ENCODE measurements at regions not wholly inside any gene's neighbourhood (a gene's known extent, or its start where the extent isn't known, plus 50 kb on each side); places are given as distances from the start of the nearest gene placed in this dataset.
A peak's percentile ranks its signal among the peaks of the same experiment; 100 is the strongest.
"Not testable (repeated sequence)": the region's sequence is repeated elsewhere in the genome, so short reads cannot be mapped to it uniquely, and the experiment has no call there.

DNA sequence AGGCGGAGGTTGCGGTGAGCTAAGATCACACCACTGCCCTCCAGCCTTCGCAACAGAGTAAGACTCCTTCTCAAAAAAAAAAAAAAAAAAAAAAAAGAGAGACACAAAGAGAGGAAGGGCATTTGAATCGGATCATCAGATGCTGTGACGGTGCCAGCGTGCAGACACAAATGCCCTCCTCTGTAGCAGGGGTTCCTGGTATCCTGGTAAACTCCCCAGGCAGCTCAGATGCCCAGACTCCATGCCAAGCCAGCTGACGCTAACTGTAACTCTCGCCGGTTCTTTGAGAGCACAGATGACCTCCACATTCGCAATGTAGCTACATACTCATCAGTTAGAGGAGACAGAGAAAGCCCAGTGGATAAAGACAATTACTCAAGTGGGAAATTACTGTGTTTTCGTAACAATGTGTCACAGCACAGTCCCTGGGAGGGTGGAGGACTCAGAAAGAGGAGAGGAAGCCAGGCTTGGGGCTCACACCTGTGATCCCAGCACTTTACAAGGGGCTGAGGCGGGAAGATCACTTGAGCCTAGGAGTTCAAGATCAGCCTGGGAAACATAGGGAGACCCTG lies 153.1 kb downstream of the BRD1 start:
- no peak for DNase-seq

DNA sequence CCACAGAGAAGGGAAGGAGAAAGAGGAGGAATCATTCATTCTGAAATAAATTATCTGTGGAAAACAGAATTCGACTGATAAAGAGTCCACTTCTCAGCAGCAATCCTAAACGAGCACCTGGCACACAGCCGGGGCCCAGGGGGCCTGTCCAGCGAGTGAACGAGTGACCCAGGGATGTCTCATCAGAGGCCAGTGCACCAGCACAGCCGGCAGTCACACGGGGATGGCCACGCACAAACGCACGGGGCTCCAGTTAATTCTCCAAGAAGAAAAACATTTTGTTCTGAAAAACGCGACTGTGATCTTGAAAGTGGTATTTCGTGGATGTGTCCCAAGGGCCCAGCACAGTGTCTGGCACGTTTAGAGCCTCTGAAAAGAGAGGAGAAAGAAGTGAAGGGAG lies 154.6 kb downstream of the BRD1 start:
- no peak for DNase-seq

GRCh38 chr22:49672014-49672516 lies 155.6 kb downstream of the BRD1 start:
- DNase-seq = no peak

GRCh38 chr22:49671331-49672013 lies 156.2 kb downstream of the BRD1 start:
- DNase-seq = no peak

- DNase-seq = no peak
Observed at GRCh38 chr22:49670456-49671330, 157.0 kb downstream of the BRD1 start.

DNA sequence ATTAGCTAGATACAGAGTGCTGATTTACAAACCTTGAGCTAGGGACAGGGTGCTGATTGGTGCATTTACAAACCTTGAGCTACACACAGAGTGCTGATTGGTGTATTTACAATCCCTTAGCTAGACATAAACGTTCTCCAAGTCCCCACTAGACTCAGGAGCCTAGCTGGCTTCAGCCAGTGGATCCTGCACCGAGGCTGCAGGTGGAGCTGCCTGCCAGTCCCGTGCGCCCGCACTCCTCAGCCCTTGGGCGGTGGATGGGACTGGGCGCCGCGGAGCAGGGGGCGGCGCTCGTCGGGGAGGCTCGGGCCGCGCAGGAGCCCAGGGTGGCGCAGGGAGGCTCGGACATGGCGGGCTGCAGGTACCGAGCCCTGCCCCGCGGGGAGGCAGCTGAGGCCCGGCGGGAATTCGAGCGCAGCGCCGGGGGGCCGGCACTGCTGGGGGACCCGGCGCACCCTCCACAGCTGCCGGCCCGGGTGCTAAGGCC lies 157.7 kb downstream of the BRD1 start:
- peak; percentile 23 to 57 for DNase-seq

GRCh38 chr22:49669427-49669968 lies 158.2 kb downstream of the BRD1 start:
- DNase-seq = not testable (repeated sequence)

GRCh38 chr22:49668402-49668801 lies 159.3 kb downstream of the BRD1 start:
- no peak for DNase-seq

GRCh38 chr22:49667236-49667635 lies 160.4 kb downstream of the BRD1 start:
- DNase-seq = no peak

DNA sequence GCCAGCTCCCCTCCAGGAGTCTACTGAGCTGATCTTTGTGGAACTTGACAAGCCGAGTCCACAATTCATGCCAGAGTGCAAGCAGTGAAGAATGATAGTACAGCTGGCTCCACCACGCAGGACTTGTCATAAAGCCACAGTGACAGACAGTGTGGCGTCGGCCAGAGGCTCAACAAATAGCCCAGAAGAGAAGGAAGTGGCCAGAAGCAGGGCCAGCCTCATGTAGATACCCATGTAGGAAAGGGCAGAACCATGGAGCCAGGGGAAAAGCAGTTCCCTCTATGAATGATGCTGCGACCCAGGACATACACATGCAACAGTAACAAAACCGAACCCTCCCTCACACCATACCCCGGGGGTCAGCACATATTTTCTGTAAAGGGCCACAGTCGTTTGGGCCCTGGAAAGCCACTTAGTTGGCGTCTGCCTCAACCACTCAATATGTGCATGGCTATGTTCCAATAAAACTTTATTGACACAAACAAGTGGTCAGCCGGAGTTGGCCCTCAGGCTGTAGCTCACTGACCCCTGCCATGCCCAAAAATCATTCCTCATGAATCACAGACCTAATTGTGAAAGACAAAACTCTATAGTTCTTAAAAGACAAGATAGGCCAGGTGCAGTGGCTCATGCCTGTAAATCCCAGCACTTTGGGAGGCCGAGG lies 161.4 kb downstream of the BRD1 start:
- DNase-seq = no peak

GRCh38 chr22:49664891-49665290 lies 162.8 kb downstream of the BRD1 start:
- no peak for DNase-seq

DNA sequence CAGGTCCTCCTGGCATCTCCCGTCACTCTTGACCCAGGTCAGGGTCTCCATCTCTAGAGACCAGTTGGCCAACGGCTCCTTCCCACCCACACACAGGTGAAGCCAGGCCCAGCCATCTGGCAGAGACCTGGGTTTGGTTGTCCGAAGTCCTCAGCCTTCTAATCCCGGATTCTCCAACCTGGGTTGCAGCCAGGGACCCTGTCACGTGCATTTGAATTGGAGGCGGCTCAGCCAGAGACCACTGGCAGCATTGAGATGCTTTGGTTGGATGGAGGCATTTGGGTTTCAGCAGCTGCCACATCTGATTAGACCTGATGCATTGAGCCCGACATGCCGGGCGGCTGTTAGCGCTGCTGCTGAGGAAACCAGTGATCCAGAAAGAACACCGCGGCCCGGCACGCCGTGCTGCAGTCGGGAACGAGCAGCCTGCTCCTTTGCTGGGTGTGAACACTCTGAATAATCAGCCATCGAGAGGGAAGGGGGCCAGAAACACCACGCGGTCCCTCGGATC lies 163.2 kb downstream of the BRD1 start:
- DNase-seq = no peak

GRCh38 chr22:49663823-49664222 lies 163.8 kb downstream of the BRD1 start:
- no peak for DNase-seq

GRCh38 chr22:49663311-49663711 lies 164.4 kb downstream of the BRD1 start:
- DNase-seq = no peak

DNA sequence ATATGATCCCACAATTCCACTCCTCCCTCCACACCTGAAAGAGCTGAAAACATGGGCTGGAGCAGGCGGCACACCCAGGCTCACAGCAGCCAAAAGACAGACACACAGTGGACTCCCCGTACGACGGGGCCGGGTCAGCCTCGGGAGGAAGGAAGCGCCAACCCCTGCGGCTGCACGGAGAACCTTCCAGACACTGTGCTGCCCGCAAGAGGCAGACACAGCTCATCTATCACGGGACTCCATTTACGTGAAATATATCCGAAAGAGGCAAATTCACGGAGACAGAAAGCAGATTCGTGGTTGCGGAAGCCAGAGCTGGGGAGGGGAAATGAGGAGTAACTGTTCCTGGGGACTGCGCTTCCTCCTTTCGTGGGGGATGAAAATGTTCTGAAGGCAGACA lies 165.0 kb downstream of the BRD1 start:
- DNase-seq = no peak

DNA sequence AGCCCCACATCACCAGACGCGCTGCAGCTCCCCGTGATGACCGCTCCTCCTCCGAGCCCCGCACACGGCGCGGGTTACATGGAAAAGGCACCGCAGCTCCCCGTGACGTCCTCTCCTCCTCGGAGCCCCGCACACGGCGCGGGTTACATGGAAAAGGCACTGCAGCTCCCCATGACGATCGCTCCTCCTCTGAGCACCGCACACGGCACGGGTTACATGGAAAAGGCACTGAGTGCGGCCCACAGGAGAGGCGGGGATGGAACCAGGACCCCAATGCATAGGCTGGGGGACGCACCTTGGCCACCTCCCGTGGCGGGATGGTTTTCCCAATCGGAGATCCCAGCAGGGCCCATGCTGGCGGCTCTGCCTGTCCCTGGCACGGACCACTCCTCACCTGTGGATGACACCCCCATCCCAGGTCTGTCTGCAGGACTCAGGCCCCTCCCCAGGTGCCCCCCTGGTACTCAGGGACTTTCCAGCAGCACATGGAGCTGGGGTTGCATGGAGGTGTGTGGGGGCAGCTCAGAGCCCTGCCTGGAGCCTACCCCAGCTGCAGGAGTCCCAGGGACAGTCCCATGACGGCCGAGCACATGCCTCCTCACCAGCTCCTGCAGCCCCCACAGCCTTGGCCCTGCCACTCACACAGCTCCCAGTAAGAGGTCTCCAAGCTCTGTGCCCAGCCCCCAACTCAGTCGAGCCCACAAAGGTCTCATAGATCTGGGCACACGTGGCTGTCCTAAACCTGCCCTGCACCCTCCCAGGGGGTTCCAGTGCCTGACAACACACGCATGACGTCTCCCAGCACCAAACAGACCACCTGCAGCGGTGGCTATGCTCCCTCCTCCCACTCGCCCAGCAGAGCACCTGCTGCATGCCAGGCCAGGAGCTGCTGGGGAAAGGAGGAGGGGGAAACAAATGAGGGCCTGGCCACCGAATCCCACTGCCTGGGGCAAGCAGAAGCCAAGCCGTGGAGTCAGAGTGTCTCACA lies 166.6 kb downstream of the BRD1 start:
- no peak for DNase-seq

GRCh38 chr22:49660321-49660720 lies 167.4 kb downstream of the BRD1 start:
- DNase-seq = no peak

- no peak for DNase-seq
Observed at GRCh38 chr22:49659924-49660315, 167.8 kb downstream of the BRD1 start.

- DNase-seq = no peak
Observed at GRCh38 chr22:49659281-49659923, 168.3 kb downstream of the BRD1 start.

GRCh38 chr22:49658902-49659280 lies 168.8 kb downstream of the BRD1 start:
- DNase-seq = no peak

Measured in NCI-H1930 (cell line).